Stomach (tissue), 8 donors: ENCODE measurements at regions not wholly inside any gene's neighbourhood (a gene's known extent, or its start where the extent isn't known, plus 50 kb on each side); places are given as distances from the start of the nearest gene placed in this dataset.

Source experiments
- DNase-seq, 2 donors: peaks; one replicate each; pipeline versions ENCODE4 v3.0.0 to v3.0.0-alpha.2; 2013 to 2019
- H3K27ac ChIP-seq, 5 donors: fragments of 200-600 bp in 4 of 5; sonication (generic) in 4 of 5; one replicate each; pipeline ENCODE4 v1.5.1; 2013 to 2019; ENCODE audit warnings: mild to moderate bottlenecking in 1 of 5, moderate library complexity in 1 of 5
- H3K27me3 ChIP-seq, 3 donors: fragments of 200-600 bp; sonication (generic); one replicate each; pipeline ENCODE4 v1.5.1; 2017 to 2019; ENCODE audit warnings: mixed run types in 1 of 3
- H3K36me3 ChIP-seq, 4 donors: fragments of 200-600 bp; sonication (generic); 1 replicate in 3 of 4; 2 replicates in 1 of 4; pipeline ENCODE4 v1.5.1; 2016 to 2019
- H3K4me1 ChIP-seq, 4 donors: fragments of 200-600 bp; sonication (generic); one replicate each; pipeline ENCODE4 v1.5.1; 2016 to 2019
- H3K4me3 ChIP-seq, 4 donors: fragments of 200-600 bp; sonication (generic) in 3 of 4; one replicate each; pipeline ENCODE4 v1.5.1; 2016 to 2019; ENCODE audit warnings: mild to moderate bottlenecking in 1 of 4
- H3K9me3 ChIP-seq, 4 donors: fragments of 200-600 bp; sonication (generic); one replicate each; pipeline ENCODE4 v1.5.1; 2016 to 2019
- EP300 ChIP-seq: sonication (generic); formaldehyde crosslinking; IDR thresholded peaks from one replicate; pipeline ENCODE4 v1.6.1; 2017; ENCODE audit warnings: antibody characterized with exemption
- POLR2A ChIP-seq, 4 donors: fragments of 450-650 bp; IDR thresholded peaks; one replicate each; pipeline ENCODE4 v1.6.1; 2016; ENCODE audit warnings: antibody characterized with exemption in 4 of 4, control low read depth in 2 of 4, mild to moderate bottlenecking in 1 of 4, moderate library complexity in 1 of 4
- POLR2AphosphoS5 ChIP-seq, 3 donors: sonication (generic); formaldehyde crosslinking; IDR thresholded peaks; one replicate each; pipeline ENCODE4 v1.6.1; 2016; ENCODE audit warnings: antibody characterized with exemption in 3 of 3
- WGBS, 5 donors: extraction: QIAGEN DNeasy Blood & Tissue Kit in 3 of 5; methylation state at CpG; one replicate each; pipeline versions ENCODE4 v1.1.5 to v1.1.7; 2013 to 2018; 5-methylcytosine and 5-hydroxymethylcytosine counted together
- intact Hi-C: fragments of 100-400 bp; cut with DNase I; formaldehyde crosslinking; loops from one replicate; pipeline ENCODE4 v1.15.1; 2023; ENCODE audit warnings: low total_unique reads
- TF ChIP-seq, protein P1 (sequence below), 7 experiments: fragments of 450-650 bp in 4 of 7; fragments of 200-600 bp in 3 of 7; sonication (generic) in 3 of 7; IDR thresholded peaks; one replicate each; pipeline ENCODE4 v1.5.1; 2016 to 2019; ENCODE audit warnings: antibody characterized with exemption in 7 of 7, control low read depth in 2 of 7, mild to moderate bottlenecking in 1 of 7
- donor health status: healthy with polysubstance abuse.
- donor health status: Bipolar disorder and iron deficiency.
- donor health status: healthy.

DNA sequence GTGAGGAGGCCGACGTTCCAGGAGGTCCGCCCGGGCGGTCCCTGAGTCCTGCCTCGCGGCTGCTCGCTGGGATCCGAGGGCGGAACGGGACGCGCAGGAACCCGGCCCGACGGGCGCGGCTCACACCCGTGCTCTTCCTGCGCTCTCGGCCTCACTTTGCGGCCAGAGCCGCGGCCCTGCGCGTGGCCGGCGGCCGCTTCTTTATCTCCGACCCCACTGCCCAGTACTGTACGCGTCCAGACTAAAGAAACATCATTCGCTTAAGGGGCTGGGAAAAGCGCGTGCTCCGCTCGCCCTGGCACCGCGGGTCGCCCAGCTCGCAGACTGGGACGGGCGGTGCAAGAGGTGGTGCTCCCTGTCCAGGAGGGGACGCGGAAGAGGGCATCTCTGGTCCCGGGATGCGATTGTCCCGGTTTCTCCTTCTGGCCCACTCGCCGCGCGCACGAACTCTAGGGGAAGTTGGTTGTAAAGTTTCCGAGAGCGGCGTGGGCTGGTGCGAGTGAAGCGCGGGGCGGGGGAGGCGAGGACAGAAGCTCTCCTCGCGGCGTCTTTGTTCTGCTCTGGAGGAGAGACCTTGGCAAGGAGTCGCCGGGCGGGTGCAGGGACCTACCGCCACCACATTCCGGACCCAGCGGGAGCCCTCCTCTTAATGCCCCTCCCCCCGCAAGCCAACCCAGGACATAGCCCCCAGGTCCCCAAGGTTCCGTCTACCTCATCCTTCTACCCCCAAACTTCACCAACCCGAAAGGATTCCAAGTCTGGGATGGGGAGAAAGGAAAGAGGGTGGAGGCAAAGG lies 71.0 kb downstream of the SOX4 start:
- peak overlapping the region; percentile 3 to 69 (median 65) for H3K27ac ChIP-seq
- H3K4me3 ChIP-seq, result peak overlapping the region; percentile 46 to 58 (median 51)
- no peak for TF ChIP-seq POLR2AphosphoS5 (IDR thresholded peaks at IDR 0.05)
- peaks cover 0 to 71% (median 49%) of the 10 kb centered on the region in 3 donors for H3K27me3 ChIP-seq
- WGBS, 5 donors, result 2 to 5% (median 3%) methylated on average over 56 to 73 of the region's 73 CpGs
- H3K9me3 ChIP-seq, result no peaks in the 10 kb centered on the region
- peaks cover 27 to 39% (median 37%) of the 10 kb centered on the region in 4 donors for H3K4me1 ChIP-seq
- DNase-seq, result peak in 1 of 2 donors; percentile 76
- H3K36me3 ChIP-seq, result no peaks in the 10 kb centered on the region
- intact Hi-C loops, result no loop called here

DNA sequence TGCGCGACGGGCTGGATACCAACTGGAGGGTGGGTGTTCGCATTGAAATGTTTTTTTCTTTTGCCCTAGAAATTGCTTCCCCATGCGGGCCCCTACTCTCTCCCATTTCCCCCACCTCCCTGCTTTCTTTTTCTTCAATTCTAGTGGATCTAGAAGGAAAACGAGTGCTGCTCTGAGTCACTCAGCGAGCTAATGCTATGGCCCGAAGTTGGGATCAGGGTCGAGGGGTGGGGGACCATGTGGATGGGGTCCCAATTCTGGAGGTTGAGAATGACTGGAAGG lies 71.5 kb downstream of the SOX4 start:
- no peak for DNase-seq
- peaks cover 27 to 39% (median 37%) of the 10 kb centered on the region in 4 donors for H3K4me1 ChIP-seq
- intact Hi-C loops, result no loop called here
- peaks cover 0 to 71% (median 49%) of the 10 kb centered on the region in 3 donors for H3K27me3 ChIP-seq
- 2 to 7% (median 5%) methylated on average over 9 of the region's 9 CpGs for WGBS, 5 donors
- TF ChIP-seq EP300, result no peak
- TF ChIP-seq, protein P1, sequence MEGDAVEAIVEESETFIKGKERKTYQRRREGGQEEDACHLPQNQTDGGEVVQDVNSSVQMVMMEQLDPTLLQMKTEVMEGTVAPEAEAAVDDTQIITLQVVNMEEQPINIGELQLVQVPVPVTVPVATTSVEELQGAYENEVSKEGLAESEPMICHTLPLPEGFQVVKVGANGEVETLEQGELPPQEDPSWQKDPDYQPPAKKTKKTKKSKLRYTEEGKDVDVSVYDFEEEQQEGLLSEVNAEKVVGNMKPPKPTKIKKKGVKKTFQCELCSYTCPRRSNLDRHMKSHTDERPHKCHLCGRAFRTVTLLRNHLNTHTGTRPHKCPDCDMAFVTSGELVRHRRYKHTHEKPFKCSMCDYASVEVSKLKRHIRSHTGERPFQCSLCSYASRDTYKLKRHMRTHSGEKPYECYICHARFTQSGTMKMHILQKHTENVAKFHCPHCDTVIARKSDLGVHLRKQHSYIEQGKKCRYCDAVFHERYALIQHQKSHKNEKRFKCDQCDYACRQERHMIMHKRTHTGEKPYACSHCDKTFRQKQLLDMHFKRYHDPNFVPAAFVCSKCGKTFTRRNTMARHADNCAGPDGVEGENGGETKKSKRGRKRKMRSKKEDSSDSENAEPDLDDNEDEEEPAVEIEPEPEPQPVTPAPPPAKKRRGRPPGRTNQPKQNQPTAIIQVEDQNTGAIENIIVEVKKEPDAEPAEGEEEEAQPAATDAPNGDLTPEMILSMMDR (IDR thresholded peaks at IDR 0.05), result no peak
- no peak for TF ChIP-seq POLR2AphosphoS5 (IDR thresholded peaks at IDR 0.05)
- no peak for TF ChIP-seq POLR2A (IDR thresholded peaks at IDR 0.05)
- no peaks in the 10 kb centered on the region for H3K9me3 ChIP-seq
- H3K4me3 ChIP-seq, result peak overlapping the region; percentile 46 to 58 (median 51)
- peak overlapping the region in 3 of 5 donors; percentile 64 to 69 (median 68) for H3K27ac ChIP-seq
- no peaks in the 10 kb centered on the region for H3K36me3 ChIP-seq

DNA sequence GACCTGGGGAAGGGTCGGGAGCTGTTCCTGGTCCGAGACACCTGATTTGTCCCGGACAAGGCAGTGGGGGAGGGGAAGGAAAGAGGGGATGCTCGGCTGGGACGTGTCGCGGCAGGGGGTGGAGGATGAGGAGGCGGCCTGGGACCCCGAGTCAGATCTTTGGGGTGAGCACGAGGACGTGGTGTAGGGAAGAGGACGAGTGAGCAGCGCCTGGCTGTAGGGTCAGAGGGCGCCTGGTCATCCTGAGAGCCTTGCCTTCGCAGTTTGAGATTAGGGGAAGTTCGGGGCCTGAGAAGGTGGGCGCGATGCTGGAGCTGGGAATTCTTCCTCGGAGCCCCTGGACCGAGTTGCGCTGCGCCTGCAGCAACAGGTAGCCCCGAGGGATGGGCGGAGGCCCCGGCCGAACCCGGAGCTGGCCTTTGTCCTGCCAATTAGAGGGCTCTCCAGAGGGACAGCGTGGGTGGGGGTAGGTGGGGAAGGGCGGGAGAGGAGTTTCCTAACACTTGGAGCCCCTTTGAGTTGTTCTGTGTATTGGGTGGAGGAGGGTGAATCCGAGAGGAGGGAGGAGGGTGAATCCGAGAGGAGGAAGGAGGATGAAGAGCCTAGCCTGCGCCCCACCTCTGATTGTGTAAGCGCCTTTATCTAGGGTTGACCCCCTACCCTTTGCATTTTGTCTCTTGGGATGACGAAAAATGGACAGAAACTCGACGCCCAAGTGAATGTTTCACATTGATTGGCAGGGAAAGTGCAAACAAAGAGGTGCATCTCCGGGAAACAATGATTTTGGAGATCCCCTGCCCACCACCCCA lies 72.0 kb downstream of the SOX4 start:
- TF ChIP-seq POLR2A (IDR thresholded peaks at IDR 0.05) (no peak), POLR2AphosphoS5 (IDR thresholded peaks at IDR 0.05) (no peak), EP300 (no peak)
- TF ChIP-seq, protein P1 (IDR thresholded peaks at IDR 0.05), result no peak
- peak in 1 of 2 donors; percentile 48 for DNase-seq
- Histone ChIP-seq H3K36me3 (no peaks in the 10 kb centered on the region), H3K9me3 (no peaks in the 10 kb centered on the region), H3K4me1 (peaks cover 27 to 39% (median 37%) of the 10 kb centered on the region in 4 donors), H3K27ac (peak overlapping the region in 4 of 5 donors; percentile 21 to 69 (median 66)), H3K27me3 (peaks cover 0 to 71% (median 49%) of the 10 kb centered on the region in 3 donors), H3K4me3 (peak overlapping the region; percentile 46 to 58 (median 51))
- 3 to 5% (median 4%) methylated on average over 34 to 37 of the region's 37 CpGs for WGBS, 5 donors
- intact Hi-C loops, result no loop called here

DNA sequence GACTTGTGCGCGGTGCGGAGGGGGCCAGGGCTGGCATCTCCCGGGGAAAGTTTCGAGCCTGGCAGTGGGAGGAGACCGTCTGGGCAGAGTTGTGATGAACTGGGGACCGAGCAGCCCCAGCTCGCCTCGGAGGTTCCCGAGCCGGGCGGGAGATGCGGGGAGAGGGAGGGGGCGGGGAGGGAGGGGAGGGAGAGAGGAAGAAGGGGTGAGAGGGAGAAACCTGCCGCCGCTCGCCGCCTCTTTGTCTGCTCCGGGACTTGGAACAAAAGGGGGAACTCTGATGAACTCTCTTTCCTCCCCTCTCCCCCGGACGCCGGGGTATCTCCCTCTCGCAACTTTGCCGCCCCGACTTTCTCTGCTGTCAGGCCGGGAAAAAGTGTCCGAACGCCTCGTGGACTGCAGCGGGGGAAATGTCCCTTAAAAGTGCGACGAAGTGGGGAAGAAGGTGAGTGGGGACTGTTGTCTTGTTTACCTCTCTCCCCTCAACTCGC lies 72.7 kb downstream of the SOX4 start:
- Histone ChIP-seq H3K9me3 (no peaks in the 10 kb centered on the region), H3K27me3 (peaks cover 0 to 68% (median 49%) of the 10 kb centered on the region in 3 donors), H3K36me3 (no peaks in the 10 kb centered on the region), H3K4me1 (peaks cover 27 to 39% (median 37%) of the 10 kb centered on the region in 4 donors), H3K4me3 (peak overlapping the region; percentile 46 to 58 (median 51)), H3K27ac (peak overlapping the region; percentile 21 to 69 (median 64))
- intact Hi-C loops, result no loop called here
- DNase-seq, result peak in 1 of 2 donors; percentile 70
- 0 to 1% (median 1%) methylated on average over 22 to 33 of the region's 33 CpGs for WGBS, 5 donors
- TF ChIP-seq POLR2AphosphoS5 (IDR thresholded peaks at IDR 0.05), result no peak
- TF ChIP-seq, protein P1 (IDR thresholded peaks at IDR 0.05), result no peak
- no peak for TF ChIP-seq POLR2A (IDR thresholded peaks at IDR 0.05)
- TF ChIP-seq EP300, result no peak
